ENCODE measurements at regions not wholly inside any gene's neighbourhood (a gene's known extent, or its start where the extent isn't known, plus 50 kb on each side); places are given as distances from the start of the nearest gene placed in this dataset.
"Not testable (repeated sequence)": the region's sequence is repeated elsewhere in the genome, so short reads cannot be mapped to it uniquely, and the experiment has no call there.

GRCh38 chr2:51918113-51918512, 886.2 kb upstream of the NRXN1 start:
- H3K27me3 ChIP-seq (replicated peaks; ENCODE audit: insufficient read depth, low read length), result no peaks in the 10 kb centered on the region
- H3K9me3 ChIP-seq (replicated peaks; ENCODE audit: insufficient read depth, low read length), result no peaks in the 10 kb centered on the region
- H3K9ac ChIP-seq (ENCODE audit: low read length), result no peak overlapping the region
- no peak overlapping the region for H3K4me3 ChIP-seq (ENCODE audit: low read length)
- no peaks in the 10 kb centered on the region for H4K20me1 ChIP-seq (ENCODE audit: insufficient read depth, low read length)
- no peaks in the 10 kb centered on the region for H3K4me1 ChIP-seq (ENCODE audit: low read length)
- no peaks in the 10 kb centered on the region for H3K79me2 ChIP-seq (ENCODE audit: low read length)
- DNase-seq, result no peak
- no peak overlapping the region for H2AFZ ChIP-seq (ENCODE audit: low read length)
- H3K4me2 ChIP-seq (ENCODE audit: low read depth, low read length), result no peak overlapping the region
- TF ChIP-seq EZH2 (optimal IDR thresholded peaks at IDR 0.05; ENCODE audit: low read depth, low read length) (no peak), EZH2phosphoT487 (IDR thresholded peaks at IDR 0.05; ENCODE audit: low read length) (no peak)
- TF ChIP-seq, protein P1, sequence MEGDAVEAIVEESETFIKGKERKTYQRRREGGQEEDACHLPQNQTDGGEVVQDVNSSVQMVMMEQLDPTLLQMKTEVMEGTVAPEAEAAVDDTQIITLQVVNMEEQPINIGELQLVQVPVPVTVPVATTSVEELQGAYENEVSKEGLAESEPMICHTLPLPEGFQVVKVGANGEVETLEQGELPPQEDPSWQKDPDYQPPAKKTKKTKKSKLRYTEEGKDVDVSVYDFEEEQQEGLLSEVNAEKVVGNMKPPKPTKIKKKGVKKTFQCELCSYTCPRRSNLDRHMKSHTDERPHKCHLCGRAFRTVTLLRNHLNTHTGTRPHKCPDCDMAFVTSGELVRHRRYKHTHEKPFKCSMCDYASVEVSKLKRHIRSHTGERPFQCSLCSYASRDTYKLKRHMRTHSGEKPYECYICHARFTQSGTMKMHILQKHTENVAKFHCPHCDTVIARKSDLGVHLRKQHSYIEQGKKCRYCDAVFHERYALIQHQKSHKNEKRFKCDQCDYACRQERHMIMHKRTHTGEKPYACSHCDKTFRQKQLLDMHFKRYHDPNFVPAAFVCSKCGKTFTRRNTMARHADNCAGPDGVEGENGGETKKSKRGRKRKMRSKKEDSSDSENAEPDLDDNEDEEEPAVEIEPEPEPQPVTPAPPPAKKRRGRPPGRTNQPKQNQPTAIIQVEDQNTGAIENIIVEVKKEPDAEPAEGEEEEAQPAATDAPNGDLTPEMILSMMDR (IDR thresholded peaks at IDR 0.05; ENCODE audit: low read length), result no peak
- H3F3A ChIP-seq (ENCODE audit: insufficient read depth, low read length), result no peaks in the 10 kb centered on the region
- no peak overlapping the region for H3K27ac ChIP-seq (ENCODE audit: low read length)
- no peaks in the 10 kb centered on the region for H3K36me3 ChIP-seq (replicated peaks; ENCODE audit: insufficient read depth, low read length)
- H3K9me2 ChIP-seq (replicated peaks; ENCODE audit: insufficient read depth, low read length), result no peaks in the 10 kb centered on the region

GRCh38 chr2:51903728-51904127, 871.8 kb upstream of the NRXN1 start:
- Histone ChIP-seq H3K36me3 (replicated peaks; ENCODE audit: insufficient read depth, low read length) (no peaks in the 10 kb centered on the region), H2AFZ (ENCODE audit: low read length) (no peak overlapping the region), H3K79me2 (ENCODE audit: low read length) (no peaks in the 10 kb centered on the region), H4K20me1 (ENCODE audit: insufficient read depth, low read length) (no peaks in the 10 kb centered on the region), H3K4me2 (ENCODE audit: low read depth, low read length) (no peak overlapping the region), H3F3A (ENCODE audit: insufficient read depth, low read length) (no peaks in the 10 kb centered on the region), H3K9me3 (replicated peaks; ENCODE audit: insufficient read depth, low read length) (no peaks in the 10 kb centered on the region), H3K27me3 (replicated peaks; ENCODE audit: insufficient read depth, low read length) (no peaks in the 10 kb centered on the region), H3K27ac (ENCODE audit: low read length) (no peak overlapping the region), H3K9me2 (replicated peaks; ENCODE audit: insufficient read depth, low read length) (no peaks in the 10 kb centered on the region), H3K9ac (ENCODE audit: low read length) (no peak overlapping the region), H3K4me1 (ENCODE audit: low read length) (no peaks in the 10 kb centered on the region), H3K4me3 (ENCODE audit: low read length) (no peak overlapping the region)
- TF ChIP-seq EZH2phosphoT487 (IDR thresholded peaks at IDR 0.05; ENCODE audit: low read length), result no peak
- no peak for TF ChIP-seq EZH2 (optimal IDR thresholded peaks at IDR 0.05; ENCODE audit: low read depth, low read length)
- DNase-seq, result no peak

GRCh38 chr2:51899643-51900042, 867.7 kb upstream of the NRXN1 start:
- H3K27ac ChIP-seq (ENCODE audit: low read length), result no peak overlapping the region
- H3K4me2 ChIP-seq (ENCODE audit: low read depth, low read length), result no peak overlapping the region
- no peaks in the 10 kb centered on the region for H4K20me1 ChIP-seq (ENCODE audit: insufficient read depth, low read length)
- no peaks in the 10 kb centered on the region for H3K4me1 ChIP-seq (ENCODE audit: low read length)
- no peak overlapping the region for H3K4me3 ChIP-seq (ENCODE audit: low read length)
- no peaks in the 10 kb centered on the region for H3K27me3 ChIP-seq (replicated peaks; ENCODE audit: insufficient read depth, low read length)
- H3F3A ChIP-seq (ENCODE audit: insufficient read depth, low read length), result no peaks in the 10 kb centered on the region
- no peaks in the 10 kb centered on the region for H3K36me3 ChIP-seq (replicated peaks; ENCODE audit: insufficient read depth, low read length)
- H2AFZ ChIP-seq (ENCODE audit: low read length), result no peak overlapping the region
- no peak for DNase-seq
- no peaks in the 10 kb centered on the region for H3K9me3 ChIP-seq (replicated peaks; ENCODE audit: insufficient read depth, low read length)
- TF ChIP-seq EZH2phosphoT487 (IDR thresholded peaks at IDR 0.05; ENCODE audit: low read length) (no peak), EZH2 (optimal IDR thresholded peaks at IDR 0.05; ENCODE audit: low read depth, low read length) (no peak)
- TF ChIP-seq, protein P1 (IDR thresholded peaks at IDR 0.05; ENCODE audit: low read length), result no peak
- no peaks in the 10 kb centered on the region for H3K9me2 ChIP-seq (replicated peaks; ENCODE audit: insufficient read depth, low read length)
- no peak overlapping the region for H3K9ac ChIP-seq (ENCODE audit: low read length)
- H3K79me2 ChIP-seq (ENCODE audit: low read length), result no peaks in the 10 kb centered on the region

GRCh38 chr2:51894584-51894983, 862.7 kb upstream of the NRXN1 start:
- not testable (repeated sequence) for H3K9me3 ChIP-seq (replicated peaks; ENCODE audit: insufficient read depth, low read length)

More at GRCh38 chr2:51894584-51894983, 862.7 kb upstream of the NRXN1 start:
- not testable (repeated sequence) for H3K27me3 ChIP-seq (replicated peaks; ENCODE audit: insufficient read depth, low read length); H3K4me1 ChIP-seq (ENCODE audit: low read length); H3F3A ChIP-seq (ENCODE audit: insufficient read depth, low read length); H2AFZ ChIP-seq (ENCODE audit: low read length); H3K79me2 ChIP-seq (ENCODE audit: low read length); H3K36me3 ChIP-seq (replicated peaks; ENCODE audit: insufficient read depth, low read length); H4K20me1 ChIP-seq (ENCODE audit: insufficient read depth, low read length); H3K4me2 ChIP-seq (ENCODE audit: low read depth, low read length); H3K9me2 ChIP-seq (replicated peaks; ENCODE audit: insufficient read depth, low read length); DNase-seq; H3K4me3 ChIP-seq (ENCODE audit: low read length); H3K27ac ChIP-seq (ENCODE audit: low read length); H3K9ac ChIP-seq (ENCODE audit: low read length)
